HCT116 (cell line): ENCODE measurements at regions not wholly inside any gene's neighbourhood (a gene's known extent, or its start where the extent isn't known, plus 50 kb on each side); places are given as distances from the start of the nearest gene placed in this dataset.

ENCODE experiments used
- ATAC-seq: fragments of 200-7000 bp; cut with Tn5 transposase; 2 replicates; pipeline ENCODE4 v1.9.1; 2020; ENCODE audit warnings: mild to moderate bottlenecking, moderate library complexity
- BruUV-seq: library from RNA; stranded (reverse); fragments of 400-500 nt; replicated peaks from 2 replicates; lab custom pipeline; 2021; lab: Mats Ljungman, UMichigan
- CTCF ChIA-PET: fragments of 300-600 bp; sonication (Branson Sonifier 250); formaldehyde crosslinking; loops from one replicate; lab custom pipeline; 2021; ENCODE audit warnings: antibody characterized with exemption; lab: Charles Lee
- POLR2A ChIA-PET: fragments of 300-600, 350-600 bp; sonication (Branson Sonifier 250); formaldehyde crosslinking; loops from one replicate; lab custom pipeline; 2021; ENCODE audit warnings: antibody characterized with exemption; lab: Charles Lee
- RAD21 ChIA-PET, 2 experiments: fragments of 300-600 bp; sonication (Branson Sonifier 250); formaldehyde crosslinking; loops; one replicate each; lab custom pipeline; 2023; ENCODE audit warnings: low total read pairs in 2 of 2; ENCODE audit not compliant: uncharacterized antibody in 2 of 2, unreplicated experiment in 2 of 2, low non-redundant PET in 1 of 2; lab: Charles Lee
- DNase-seq: peaks from one replicate; pipeline ENCODE4 v3.0.0-alpha.2; 2010; ENCODE audit warnings: low read depth, low spot score
- H2AFZ ChIP-seq: fragments of 200-600 bp; shearing (Covaris generic), sonication (generic); 2 replicates; pipeline ENCODE4 v1.6.1; 2017; ENCODE audit warnings: low read depth, mixed run types, mixed read lengths, antibody characterized with exemption, low read length; ENCODE audit not compliant: poor library complexity, severe bottlenecking
- H3K27ac ChIP-seq: 2 replicates; pipeline ENCODE4 v1.5.1; 2012; ENCODE audit warnings: low read depth, low read length
- H3K27me3 ChIP-seq: fragments of 200-600 bp; sonication (generic); 2 replicates; pipeline ENCODE4 v1.6.1; 2016; ENCODE audit warnings: mixed run types, low read length, mixed read lengths; ENCODE audit not compliant: insufficient read depth
- H3K36me3 ChIP-seq, 2 experiments: fragments of 200-500 bp in 1 of 2; fragments of 200-600 bp in 1 of 2; sonication (Bioruptor generic) in 1 of 2; sonication (generic) in 1 of 2; 2 replicates each; pipeline versions ENCODE4 v1.5.1 to v1.6.1; 2014 to 2016; ENCODE audit warnings: low read length in 2 of 2, inconsistent platforms in 1 of 2, mixed read lengths in 1 of 2, mixed run types in 1 of 2; ENCODE audit not compliant: insufficient read depth in 2 of 2, control insufficient read depth in 1 of 2
- H3K4me1 ChIP-seq, 2 experiments: fragments of 200-600 bp in 1 of 2; sonication (generic) in 1 of 2; 2 replicates each; pipeline versions ENCODE4 v1.5.1 to v1.6.1; 2012 to 2017; ENCODE audit warnings: low read length in 2 of 2, inconsistent platforms in 1 of 2, mild to moderate bottlenecking in 1 of 2, mixed read lengths in 1 of 2, mixed run types in 1 of 2, moderate library complexity in 1 of 2; ENCODE audit not compliant: insufficient read depth in 2 of 2, control insufficient read depth in 1 of 2
- H3K4me2 ChIP-seq: fragments of 200-600 bp; sonication (generic); 2 replicates; pipeline ENCODE4 v1.6.1; 2017; ENCODE audit warnings: mixed run types, low read length, mixed read lengths
- H3K4me3 ChIP-seq, 2 experiments: fragments of 200-600 bp in 1 of 2; sonication (generic) in 1 of 2; replicated peaks in 1 of 2; 2 replicates each; pipeline ENCODE4 v1.5.1; 2011 to 2016; ENCODE audit warnings: low read length in 2 of 2, control low read depth in 1 of 2, low read depth in 1 of 2, mild to moderate bottlenecking in 1 of 2, mixed read lengths in 1 of 2, mixed run types in 1 of 2
- H3K79me2 ChIP-seq: fragments of 200-600 bp; sonication (generic); 2 replicates; pipeline ENCODE4 v1.6.1; 2017; ENCODE audit warnings: mild to moderate bottlenecking, mixed run types, low read length, moderate library complexity, mixed read lengths; ENCODE audit not compliant: insufficient read depth
- H3K9ac ChIP-seq: fragments of 200-600 bp; sonication (generic); 2 replicates; pipeline ENCODE4 v1.6.1; 2016; ENCODE audit warnings: low read length, mixed read lengths
- H3K9me2 ChIP-seq: fragments of 200-600 bp; sonication (generic), shearing (Covaris generic); 2 replicates; pipeline ENCODE4 v1.6.1; 2017; ENCODE audit warnings: mixed run types, mild to moderate bottlenecking, moderate library complexity; ENCODE audit not compliant: insufficient read depth
- H3K9me3 ChIP-seq, 2 experiments: fragments of 200-500 bp in 1 of 2; fragments of 200-600 bp in 1 of 2; sonication (Bioruptor generic) in 1 of 2; sonication (generic) in 1 of 2; 2 replicates each; pipeline ENCODE4 v1.6.1; 2014 to 2017; ENCODE audit warnings: low read length in 2 of 2, mixed read lengths in 2 of 2, inconsistent platforms in 1 of 2, low read depth in 1 of 2, mild to moderate bottlenecking in 1 of 2, mixed run types in 1 of 2, moderate library complexity in 1 of 2; ENCODE audit not compliant: control insufficient read depth in 1 of 2, insufficient read depth in 1 of 2
- H4K20me1 ChIP-seq: fragments of 200-600 bp; sonication (generic), shearing (Covaris generic); 2 replicates; pipeline ENCODE4 v1.6.1; 2017; ENCODE audit warnings: mixed run types, mild to moderate bottlenecking, moderate library complexity; ENCODE audit not compliant: insufficient read depth
- CBX3 ChIP-seq: IDR thresholded peaks from 2 replicates; pipeline ENCODE4 v1.6.1; 2012; ENCODE audit warnings: low read depth
- EZH2phosphoT487 ChIP-seq: fragments of 200-600 bp; IDR thresholded peaks from 2 replicates; pipeline ENCODE4 v1.6.1; 2018; ENCODE audit warnings: antibody characterized with exemption, borderline replicate concordance
- JUND ChIP-seq: IDR thresholded peaks from 2 replicates; pipeline ENCODE4 v1.6.1; 2012
- POLR2A ChIP-seq: IDR thresholded peaks from 2 replicates; pipeline ENCODE4 v1.7.0; 2011; ENCODE audit warnings: borderline replicate concordance; ENCODE audit not compliant: insufficient read depth, insufficient read length; ENCODE audit errors: extremely low read depth
- POLR2AphosphoS5 ChIP-seq: IDR thresholded peaks from 2 replicates; pipeline ENCODE4 v1.6.1; 2011; ENCODE audit warnings: mild to moderate bottlenecking, low read depth, low read length, moderate library complexity
- TCF7L2 ChIP-seq: IDR thresholded peaks from 2 replicates; pipeline ENCODE4 v1.7.0; 2011; ENCODE audit warnings: borderline replicate concordance, inconsistent platforms; ENCODE audit not compliant: insufficient read depth, insufficient read length; ENCODE audit errors: extremely low read depth
- YY1 ChIP-seq: IDR thresholded peaks from 2 replicates; pipeline ENCODE4 v1.6.1; 2011; ENCODE audit warnings: low read length, low read depth, moderate library complexity, mild to moderate bottlenecking; ENCODE audit not compliant: insufficient replicate concordance; ENCODE audit errors: extremely low read depth
- ZBTB33 ChIP-seq: IDR thresholded peaks from 2 replicates; pipeline ENCODE4 v1.6.1; 2011; ENCODE audit warnings: mild to moderate bottlenecking, low read length, moderate library complexity; ENCODE audit not compliant: insufficient replicate concordance; ENCODE audit errors: extremely low read depth
- ZFX ChIP-seq: fragments of 450-650 bp; IDR thresholded peaks from 2 replicates; pipeline ENCODE4 v1.6.1; 2017
- ZNF274 ChIP-seq: fragments of 200-500 bp; sonication (Bioruptor generic); IDR thresholded peaks from 2 replicates; pipeline ENCODE4 v1.6.1; 2014; ENCODE audit warnings: mild to moderate bottlenecking, low read depth, low read length, inconsistent platforms
- intact Hi-C: fragments of 100-400 bp; cut with micrococcal nuclease; formaldehyde crosslinking; loops from 2 replicates; pipeline ENCODE4 v1.10.0; 2022

DNA sequence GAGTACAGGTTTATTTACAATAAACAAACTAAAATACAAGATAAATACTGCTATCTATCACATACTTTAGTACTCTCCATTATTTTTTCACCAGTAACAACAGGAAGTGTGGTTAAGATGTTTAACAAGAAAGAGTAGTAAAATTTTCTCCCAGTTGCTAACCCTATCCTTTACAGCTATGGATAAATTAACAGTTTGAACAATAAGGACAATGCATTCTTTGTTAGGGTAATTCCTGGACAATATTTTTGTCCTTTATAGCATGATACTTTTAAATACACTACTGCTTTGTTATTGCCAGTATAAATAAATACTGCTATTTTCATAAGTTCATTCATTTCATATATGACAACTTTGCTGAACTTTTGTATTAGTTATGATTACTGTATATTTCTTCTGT lies 630.2 kb upstream of the ATXN8OS start:
- no peaks in the 10 kb centered on the region for H3K4me1 ChIP-seq
- CTCF ChIA-PET, result no interaction called here
- TF ChIP-seq ZNF274, result no peak
- no peak for TF ChIP-seq ZBTB33
- TF ChIP-seq TCF7L2, result no peak
- no peak for TF ChIP-seq ZFX
- no peak for TF ChIP-seq POLR2A
- no peak for TF ChIP-seq EZH2phosphoT487
- TF ChIP-seq JUND, result no peak
- no peak for TF ChIP-seq POLR2AphosphoS5
- no peak for TF ChIP-seq YY1
- TF ChIP-seq CBX3, result no peak
- no peak overlapping the region for H3K27ac ChIP-seq
- no peaks in the 10 kb centered on the region for H3K36me3 ChIP-seq
- H3K4me2 ChIP-seq, result no peak overlapping the region
- no peaks in the 10 kb centered on the region for H3K27me3 ChIP-seq
- RAD21 ChIA-PET, result no interaction called here
- no peak overlapping the region for H2AFZ ChIP-seq
- ATAC-seq (no peak), DNase-seq (no peak)
- no TSS peak for BruUV-seq
- POLR2A ChIA-PET, result no interaction called here
- H4K20me1 ChIP-seq, result no peaks in the 10 kb centered on the region
- intact Hi-C loops, result no loop called here
- H3K79me2 ChIP-seq, result no peaks in the 10 kb centered on the region
- H3K9me3 ChIP-seq, result no peaks in the 10 kb centered on the region
- H3K4me3 ChIP-seq, result no peak overlapping the region
- H3K9me2 ChIP-seq, result no peaks in the 10 kb centered on the region
- no peak overlapping the region for H3K9ac ChIP-seq
